HepG2 (cell line): ENCODE measurements at regions not wholly inside any gene's neighbourhood (a gene's known extent, or its start where the extent isn't known, plus 50 kb on each side); places are given as distances from the start of the nearest gene placed in this dataset.

Experiments used
- ATAC-seq: fragments of 200-7000 bp; cut with Tn5 transposase; 3 replicates; pipeline ENCODE4 v1.9.1; 2020; ENCODE audit warnings: mild to moderate bottlenecking, moderate library complexity
- BruUV-seq: library from RNA; stranded (reverse); fragments of 400-500 nt; replicated peaks from 2 replicates; lab custom pipeline; 2021; lab: Mats Ljungman, UMichigan
- CTCF ChIA-PET: fragments of 300-600 bp; formaldehyde crosslinking; extraction: SDS; loops from one replicate; lab custom pipeline; 2021; ENCODE audit warnings: low total read pairs, inconsistent platforms, low intra/inter-chr PET ratio; lab: Yijun Ruan, JAX
- POLR2A ChIA-PET: fragments of 350-600 bp; sonication (Branson Sonifier 250); formaldehyde crosslinking; loops from one replicate; lab custom pipeline; 2020; ENCODE audit warnings: antibody characterized with exemption, inconsistent platforms; lab: Yijun Ruan, JAX
- DNase-seq: peaks from one replicate; pipeline ENCODE4 v3.0.0-alpha.2; 2015; ENCODE audit warnings: low spot score
- FAIRE-seq: peaks from 3 replicates; lab custom pipeline; 2011; peaks lifted over from hg19 to GRCh38; lab: Jason Lieb, UNC
- H2AFZ ChIP-seq: one replicate; pipeline ENCODE4 v1.6.1; 2011; ENCODE audit warnings: low read length, inconsistent platforms
- H3K27ac ChIP-seq: fragments of 300-600 bp; 3 replicates; pipeline ENCODE4 v1.8.0; 2011; ENCODE audit warnings: mixed run types, mild to moderate bottlenecking, mixed read lengths, low read length, inconsistent platforms; ENCODE audit not compliant: insufficient read depth; ENCODE audit errors: extremely low read length
- H3K27me3 ChIP-seq, 2 experiments: fragments of 200-600 bp in 1 of 2; 2 replicates in 1 of 2; 3 replicates in 1 of 2; pipeline versions ENCODE4 v1.6.0 to v1.8.0; 2011; ENCODE audit warnings: low read length in 2 of 2, mild to moderate bottlenecking in 2 of 2, moderate library complexity in 2 of 2, inconsistent platforms in 1 of 2; ENCODE audit not compliant: insufficient read depth in 2 of 2, control insufficient read depth in 1 of 2
- H3K36me3 ChIP-seq, 2 experiments: fragments of 200-600 bp in 1 of 2; replicated peaks in 1 of 2; 2 replicates in 1 of 2; 3 replicates in 1 of 2; pipeline versions ENCODE4 v1.5.1 to v1.8.0; 2011; ENCODE audit warnings: low read length in 2 of 2, inconsistent platforms in 1 of 2; ENCODE audit not compliant: insufficient read depth in 2 of 2, control insufficient read depth in 1 of 2
- H3K4me1 ChIP-seq: 2 replicates; pipeline ENCODE4 v1.5.1; 2012; ENCODE audit warnings: low read length, inconsistent platforms; ENCODE audit not compliant: insufficient read depth
- H3K4me2 ChIP-seq: 2 replicates; pipeline ENCODE4 v1.6.0; 2011; ENCODE audit warnings: low read depth, low read length, inconsistent platforms
- H3K4me3 ChIP-seq, 3 experiments: fragments of 200-600 bp in 1 of 3; sonication (generic), shearing (Covaris generic) in 1 of 3; replicated peaks in 1 of 3; 2 replicates each; pipeline ENCODE4 v1.5.1; 2011 to 2016; ENCODE audit warnings: low read length in 3 of 3, inconsistent platforms in 2 of 3, low read depth in 2 of 3, mild to moderate bottlenecking in 2 of 3, control low read depth in 1 of 3, mixed read lengths in 1 of 3; ENCODE audit not compliant: insufficient read depth in 1 of 3
- H3K79me2 ChIP-seq: one replicate; pipeline ENCODE4 v1.6.1; 2011; ENCODE audit warnings: low read length, inconsistent platforms; ENCODE audit not compliant: insufficient read depth
- H3K9ac ChIP-seq: 2 replicates; pipeline ENCODE4 v1.6.0; 2011; ENCODE audit warnings: mild to moderate bottlenecking, low read depth, low read length, inconsistent platforms; ENCODE audit not compliant: insufficient read depth
- H3K9me3 ChIP-seq: 2 replicates; pipeline ENCODE4 v1.5.1; 2012; ENCODE audit warnings: mild to moderate bottlenecking, low read length
- H4K20me1 ChIP-seq: 2 replicates; pipeline ENCODE4 v1.6.0; 2011; ENCODE audit warnings: inconsistent platforms, mild to moderate bottlenecking, low read length, moderate library complexity; ENCODE audit not compliant: insufficient read depth
- AGO2 ChIP-seq: fragments of 200-400 bp; formaldehyde crosslinking; optimal IDR thresholded peaks from 2 replicates; pipeline ENCODE3; 2017; ENCODE audit warnings: mild to moderate bottlenecking, low read depth, low read length, moderate library complexity
- FOXA1 ChIP-seq, 2 experiments: fragments of 450-650 bp in 1 of 2; sonication (generic) in 1 of 2; formaldehyde crosslinking in 1 of 2; IDR thresholded peaks; 2 replicates each; pipeline versions ENCODE4 v1.4.0 to v1.6.1; 2016 to 2020; ENCODE audit warnings: missing genetic modification reagents in 1 of 2
- MAFF ChIP-seq: IDR thresholded peaks from 2 replicates; pipeline ENCODE4 v1.6.1; 2011; ENCODE audit warnings: low read depth, low read length, improper control_type of control experiment
- MAFK ChIP-seq, 2 experiments: IDR thresholded peaks in 1 of 2; conservative IDR thresholded peaks in 1 of 2; 2 replicates each; pipeline ENCODE4 v1.6.1; 2011; ENCODE audit warnings: improper control_type of control experiment in 2 of 2, low read length in 2 of 2
- MTF2 ChIP-seq: sonication (generic); formaldehyde crosslinking; IDR thresholded peaks from 2 replicates; pipeline ENCODE4 v1.5.0; 2020; ENCODE audit warnings: missing genetic modification reagents, borderline replicate concordance
- SAP130 ChIP-seq: IDR thresholded peaks from 2 replicates; pipeline ENCODE4 v1.6.1; 2016; ENCODE audit warnings: low read depth
- STAT6 ChIP-seq: sonication (generic); formaldehyde crosslinking; IDR thresholded peaks from 2 replicates; pipeline ENCODE4 v1.4.0; 2020; ENCODE audit warnings: missing genetic modification reagents, mild to moderate bottlenecking, borderline replicate concordance
- ZKSCAN5 ChIP-seq: sonication (generic); formaldehyde crosslinking; IDR thresholded peaks from 2 replicates; pipeline ENCODE4 v1.5.1; 2020; ENCODE audit warnings: mild to moderate bottlenecking, missing genetic modification reagents
- ZNF20 ChIP-seq: sonication (generic); formaldehyde crosslinking; IDR thresholded peaks from 2 replicates; pipeline ENCODE4 v1.4.0; 2020; ENCODE audit warnings: mild to moderate bottlenecking, moderate library complexity, missing genetic modification reagents
- ZNF281 ChIP-seq: sonication (generic); formaldehyde crosslinking; IDR thresholded peaks from 2 replicates; pipeline ENCODE4 v1.4.0; 2020; ENCODE audit warnings: missing genetic modification reagents, borderline replicate concordance
- ZNF317 ChIP-seq: sonication (generic); formaldehyde crosslinking; IDR thresholded peaks from 2 replicates; pipeline ENCODE4 v1.5.0; 2020; ENCODE audit warnings: mild to moderate bottlenecking, missing genetic modification reagents
- ZNF343 ChIP-seq: sonication (generic); formaldehyde crosslinking; IDR thresholded peaks from 2 replicates; pipeline ENCODE4 v1.4.0; 2020; ENCODE audit warnings: mild to moderate bottlenecking, missing genetic modification reagents
- ZNF609 ChIP-seq: sonication (generic); formaldehyde crosslinking; IDR thresholded peaks from 2 replicates; pipeline ENCODE4 v1.4.0; 2020; ENCODE audit warnings: mild to moderate bottlenecking, missing genetic modification reagents, borderline replicate concordance
- WGBS: methylation state at CpG from one replicate; pipeline ENCODE4 v1.1.6; 2017; ENCODE audit warnings: low lambda C conversion rate; 5-methylcytosine and 5-hydroxymethylcytosine counted together
- in situ Hi-C: cut with HindIII; loops from 2 replicates; pipeline ENCODE4 v1.10.0; 2017; ENCODE audit warnings: low pct_unique_long_range_greater_than_20kb; ENCODE audit not compliant: extremely low pct_ligation_motif_present
- intact Hi-C: fragments of 100-400 bp; cut with micrococcal nuclease; formaldehyde crosslinking; loops from one replicate; pipeline ENCODE4 v1.10.0; 2022; ENCODE audit not compliant: unreplicated experiment

- TF ChIP-seq ZNF609 (CRISPR knock-in tag): no peak
- no peak for TF ChIP-seq SAP130 (CRISPR knock-in tag)
- no peak for TF ChIP-seq STAT6 (CRISPR knock-in tag)
These were observed 590.9 kb downstream of the ARAP2 start (continued) for GRCh38 chr4:35653451-35653850.

GRCh38 chr4:35673137-35673536 is 571.2 kb downstream of the ARAP2 start:
- H3K4me3 ChIP-seq: no peak overlapping the region
- H4K20me1 ChIP-seq: no peaks in the 10 kb centered on the region
- H3K4me1 ChIP-seq: no peaks in the 10 kb centered on the region
- H3K27ac ChIP-seq: no peak overlapping the region
- no peak for DNase-seq
- FAIRE-seq: no peak
- no peak overlapping the region for H3K4me2 ChIP-seq
- no peak overlapping the region for H2AFZ ChIP-seq
- intact Hi-C loops: no loop called here
- H3K27me3 ChIP-seq: no peaks in the 10 kb centered on the region
- H3K9ac ChIP-seq: no peak overlapping the region
- in situ Hi-C loops: no loop called here
- CTCF ChIA-PET: no interaction called here
- no TSS peak for BruUV-seq
- POLR2A ChIA-PET: no interaction called here
- H3K36me3 ChIP-seq: no peaks in the 10 kb centered on the region
- ATAC-seq: no peak
- H3K9me3 ChIP-seq: no peaks in the 10 kb centered on the region
- H3K79me2 ChIP-seq: no peaks in the 10 kb centered on the region
- WGBS: 4% methylated on average over 1 of the region's 1 CpG
- TF ChIP-seq MAFF: peak; percentile 73
- TF ChIP-seq ZKSCAN5 (CRISPR knock-in tag): no peak
- TF ChIP-seq FOXA1 (IDR thresholded peaks at IDR 0.05): no peak
- no peak for TF ChIP-seq FOXA1 (CRISPR knock-in tag; IDR thresholded peaks at IDR 0.05)
- no peak for TF ChIP-seq ZNF317 (CRISPR knock-in tag)
- TF ChIP-seq ZNF20 (CRISPR knock-in tag): no peak
- TF ChIP-seq MAFK (conservative IDR thresholded peaks at IDR 0.05 in 1 of 2, IDR thresholded peaks at IDR 0.05 in 1 of 2; ENCODE audit: low read length in 2 of 2): peak; percentile 60 to 85; a peak in 3 of 4 replicates
- TF ChIP-seq ZNF281 (CRISPR knock-in tag): no peak
- TF ChIP-seq ZNF343: no peak
- no peak for TF ChIP-seq MTF2 (CRISPR knock-in tag)
- TF ChIP-seq AGO2: no peak
